ENCODE measurements at regions not wholly inside any gene's neighbourhood (a gene's known extent, or its start where the extent isn't known, plus 50 kb on each side); places are given as distances from the start of the nearest gene placed in this dataset.

GRCh38 chr1:164086832-164087231 lies 472.2 kb upstream of the PBX1 start:
- intact Hi-C loops (cut with micrococcal nuclease) = loop anchor here (10.0 kb wide), 1 partner anchor 552 kb away; no protein-coding TSS in a partner anchor
- no TSS peak for BruUV-seq (replicated peaks)

More at GRCh38 chr1:164086832-164087231, 472.2 kb upstream of the PBX1 start:
- H3K27ac ChIP-seq (ENCODE audit: insufficient read depth, low read depth, low read length) = no peak overlapping the region
- H4K20me1 ChIP-seq (replicated peaks; ENCODE audit: control insufficient read depth, extremely low read depth, insufficient read depth, low read length) = no peaks in the 10 kb centered on the region
- no peaks in the 10 kb centered on the region for H3K36me3 ChIP-seq (ENCODE audit: control insufficient read depth in 2 of 2, extremely low read depth in 1 of 2, insufficient read depth in 2 of 2, low read length in 2 of 2)
- no peak overlapping the region for H3K4me3 ChIP-seq (replicated peaks in 1 of 3; ENCODE audit: insufficient read depth in 1 of 3, low read depth in 1 of 3, low read length in 3 of 3)
- no peak for FAIRE-seq
- no peak overlapping the region for H3K9ac ChIP-seq (replicated peaks; ENCODE audit: extremely low read depth, insufficient read depth, low read length)
- no peak overlapping the region for H2AFZ ChIP-seq (ENCODE audit: low read depth, low read length)
- TF ChIP-seq MYC (IDR thresholded peaks at IDR 0.05; ENCODE audit: low read depth, low read length) = no peak
- no peak for TF ChIP-seq POLR2A (IDR thresholded peaks at IDR 0.05; ENCODE audit: low read depth, low read length)
- TF ChIP-seq JUN (IDR thresholded peaks at IDR 0.05; ENCODE audit: borderline replicate concordance, insufficient read depth, insufficient read length, low read depth) = no peak
- no peak for TF ChIP-seq EZH2 (IDR thresholded peaks at IDR 0.05; ENCODE audit: borderline replicate concordance, low read depth, low read length, severe bottlenecking)
- TF ChIP-seq FOS (IDR thresholded peaks at IDR 0.05; ENCODE audit: borderline replicate concordance, insufficient read depth, low read length) = no peak
- TF ChIP-seq CTCF (IDR thresholded peaks at IDR 0.05; ENCODE audit: extremely low read depth in 1 of 2, insufficient read depth in 1 of 2, low read depth in 1 of 2, low read length in 2 of 2) = no peak
- no peak for TF ChIP-seq GATA2 (IDR thresholded peaks at IDR 0.05; ENCODE audit: insufficient read depth, insufficient read length, low read depth, low read length)
- TF ChIP-seq MAX (IDR thresholded peaks at IDR 0.05; ENCODE audit: insufficient read depth, insufficient read length) = no peak
- no peak for TF ChIP-seq POLR2AphosphoS5 (IDR thresholded peaks at IDR 0.05; ENCODE audit: insufficient read depth, low read depth, low read length)
- no peaks in the 10 kb centered on the region for H3K4me1 ChIP-seq (ENCODE audit: control insufficient read depth, extremely low read depth, insufficient read depth, low read length)
- H3K9me3 ChIP-seq (replicated peaks; ENCODE audit: control insufficient read depth, insufficient read depth, low read length) = no peaks in the 10 kb centered on the region
- no peaks in the 10 kb centered on the region for H3K9me1 ChIP-seq (replicated peaks; ENCODE audit: control insufficient read depth, extremely low read depth, insufficient read depth, low read length)
- CTCF ChIA-PET = interaction anchor here (1.0 to 1.9 kb wide), 3 partner anchors 525 to 701 kb away, joined by 3 to 7 read pairs (median 4); no protein-coding TSS in a partner anchor
- dilution Hi-C loops (cut with MboI; ENCODE audit: extremely low pct_ligation_motif_present, low sequenced_read_pairs) = no loop called here
- no peak overlapping the region for H3K4me2 ChIP-seq (ENCODE audit: insufficient read depth, low read length)
- POLR2A ChIA-PET = no interaction called here
- no peak for DNase-seq (ENCODE audit: low read depth, low spot score)
- no peaks in the 10 kb centered on the region for H3K27me3 ChIP-seq (ENCODE audit: control insufficient read depth in 2 of 2, insufficient read depth in 2 of 2, low read length in 2 of 2)
- no peaks in the 10 kb centered on the region for H3K79me2 ChIP-seq (ENCODE audit: control insufficient read depth, insufficient read depth, low read length)
